Central memory CD8-positive, alpha-beta T cell (primary cell): ENCODE measurements at regions not wholly inside any gene's neighbourhood (a gene's known extent, or its start where the extent isn't known, plus 50 kb on each side); places are given as distances from the start of the nearest gene placed in this dataset.
"Not testable (repeated sequence)": the region's sequence is repeated elsewhere in the genome, so short reads cannot be mapped to it uniquely, and the experiment has no call there.

ENCODE experiments used
- ATAC-seq: fragments of 150-1000 bp; cut with Tn5 transposase; replicated peaks from 2 replicates; pipeline ENCODE4 v1.10.0; 2022; ENCODE audit warnings: mild to moderate bottlenecking, moderate FRiP score, moderate number of reproducible peaks; ENCODE audit not compliant: poor library complexity, severe bottlenecking; ENCODE audit errors: extremely low read depth
- DNase-seq, 2 donors: peaks; one replicate each; pipeline ENCODE4 v3.0.0; 2021; ENCODE audit warnings: low spot score in 2 of 2
- H3K27ac Mint-ChIP-seq: one replicate; pipeline ENCODE4 v1.8.0; 2022; ENCODE audit warnings: low read depth, mild to moderate bottlenecking, moderate library complexity, mixed read lengths
- H3K27me3 Mint-ChIP-seq: one replicate; pipeline ENCODE4 v1.8.0; 2022; ENCODE audit warnings: mixed read lengths
- H3K36me3 Mint-ChIP-seq: one replicate; pipeline ENCODE4 v1.8.0; 2022; ENCODE audit warnings: mild to moderate bottlenecking, moderate library complexity, mixed read lengths; ENCODE audit not compliant: insufficient read depth
- H3K4me1 Mint-ChIP-seq: one replicate; pipeline ENCODE4 v1.8.0; 2022; ENCODE audit warnings: mixed read lengths
- H3K4me3 Mint-ChIP-seq: one replicate; pipeline ENCODE4 v1.8.0; 2022; ENCODE audit warnings: mild to moderate bottlenecking, moderate library complexity, mixed read lengths
- H3K9me3 Mint-ChIP-seq: one replicate; pipeline ENCODE4 v1.8.0; 2022; ENCODE audit warnings: mixed read lengths

GRCh38 chr20:48493966-48494365 lies 333.8 kb downstream of the PREX1 start:
- ATAC-seq = no peak
- Mint-ChIP-seq H3K27me3 (peaks cover 19% of the 10 kb centered on the region), H3K4me1 (no peaks in the 10 kb centered on the region)

GRCh38 chr20:48493331-48493730 lies 334.5 kb downstream of the PREX1 start:
- not testable (repeated sequence) for H3K9me3 Mint-ChIP-seq, H3K36me3 Mint-ChIP-seq, DNase-seq, H3K27ac Mint-ChIP-seq, H3K4me1 Mint-ChIP-seq, ATAC-seq, H3K4me3 Mint-ChIP-seq
- peaks cover 26% of the 10 kb centered on the region for H3K27me3 Mint-ChIP-seq

More at GRCh38 chr20:48493966-48494365, 333.8 kb downstream of the PREX1 start:
- H3K4me3 Mint-ChIP-seq = no peak overlapping the region
- H3K36me3 Mint-ChIP-seq = no peaks in the 10 kb centered on the region
- H3K27ac Mint-ChIP-seq = no peak overlapping the region
- DNase-seq = no peak
- no peaks in the 10 kb centered on the region for H3K9me3 Mint-ChIP-seq

- peaks cover 32% of the 10 kb centered on the region for H3K27me3 Mint-ChIP-seq
- DNase-seq = no peak
These were observed 335.1 kb downstream of the PREX1 start for GRCh38 chr20:48492715-48493070.

GRCh38 chr20:48492015-48492714 lies 335.6 kb downstream of the PREX1 start:
- Mint-ChIP-seq H3K9me3 (no peaks in the 10 kb centered on the region), H3K27me3 (peaks cover 37% of the 10 kb centered on the region), H3K4me3 (no peak overlapping the region), H3K36me3 (no peaks in the 10 kb centered on the region), H3K27ac (no peak overlapping the region), H3K4me1 (no peaks in the 10 kb centered on the region)
- ATAC-seq (no peak), DNase-seq (no peak)

More at GRCh38 chr20:48492715-48493070, 335.1 kb downstream of the PREX1 start:
- no peaks in the 10 kb centered on the region for H3K9me3 Mint-ChIP-seq
- H3K4me1 Mint-ChIP-seq = no peaks in the 10 kb centered on the region
- ATAC-seq = no peak
- no peaks in the 10 kb centered on the region for H3K36me3 Mint-ChIP-seq
- no peak overlapping the region for H3K4me3 Mint-ChIP-seq
- no peak overlapping the region for H3K27ac Mint-ChIP-seq

- Mint-ChIP-seq H3K27me3 (peaks cover 47% of the 10 kb centered on the region), H3K9me3 (no peaks in the 10 kb centered on the region), H3K4me1 (no peaks in the 10 kb centered on the region), H3K27ac (no peak overlapping the region), H3K36me3 (no peaks in the 10 kb centered on the region), H3K4me3 (no peak overlapping the region)
- no peak for DNase-seq
- no peak for ATAC-seq
These were observed 336.6 kb downstream of the PREX1 start for GRCh38 chr20:48490961-48491831.

- H3K9me3 Mint-ChIP-seq, H3K4me3 Mint-ChIP-seq, H3K27ac Mint-ChIP-seq, H3K36me3 Mint-ChIP-seq, DNase-seq, ATAC-seq, H3K4me1 Mint-ChIP-seq: not testable (repeated sequence)
- peaks cover 56% of the 10 kb centered on the region for H3K27me3 Mint-ChIP-seq
These were observed 337.5 kb downstream of the PREX1 start for GRCh38 chr20:48490341-48490740.

- no peaks in the 10 kb centered on the region for H3K4me1 Mint-ChIP-seq
- no peaks in the 10 kb centered on the region for H3K36me3 Mint-ChIP-seq
- ATAC-seq (no peak), DNase-seq (no peak)
- H3K9me3 Mint-ChIP-seq = no peaks in the 10 kb centered on the region
- peaks cover 62% of the 10 kb centered on the region for H3K27me3 Mint-ChIP-seq
- no peak overlapping the region for H3K27ac Mint-ChIP-seq
- H3K4me3 Mint-ChIP-seq = no peak overlapping the region
These were observed 338.1 kb downstream of the PREX1 start for GRCh38 chr20:48489656-48490055.

GRCh38 chr20:48489046-48489463 lies 338.7 kb downstream of the PREX1 start:
- Mint-ChIP-seq H3K36me3 (no peaks in the 10 kb centered on the region), H3K27ac (no peak overlapping the region), H3K4me3 (no peak overlapping the region), H3K4me1 (no peaks in the 10 kb centered on the region), H3K27me3 (peaks cover 66% of the 10 kb centered on the region), H3K9me3 (no peaks in the 10 kb centered on the region)
- DNase-seq (no peak), ATAC-seq (no peak)

- not testable (repeated sequence) for ATAC-seq, H3K9me3 Mint-ChIP-seq, H3K4me1 Mint-ChIP-seq, H3K4me3 Mint-ChIP-seq, H3K36me3 Mint-ChIP-seq, DNase-seq, H3K27ac Mint-ChIP-seq
- peaks cover 66% of the 10 kb centered on the region for H3K27me3 Mint-ChIP-seq
These were observed 339.3 kb downstream of the PREX1 start for GRCh38 chr20:48488334-48489034.

GRCh38 chr20:48486065-48486464 lies 341.7 kb downstream of the PREX1 start:
- no peak overlapping the region for H3K4me3 Mint-ChIP-seq
- ATAC-seq (no peak), DNase-seq (no peak)
- no peaks in the 10 kb centered on the region for H3K4me1 Mint-ChIP-seq
- H3K36me3 Mint-ChIP-seq = no peaks in the 10 kb centered on the region
- no peaks in the 10 kb centered on the region for H3K9me3 Mint-ChIP-seq
- H3K27ac Mint-ChIP-seq = no peak overlapping the region
- peaks cover 79% of the 10 kb centered on the region for H3K27me3 Mint-ChIP-seq

GRCh38 chr20:48485153-48485552 lies 342.6 kb downstream of the PREX1 start:
- DNase-seq, ATAC-seq, H3K9me3 Mint-ChIP-seq, H3K36me3 Mint-ChIP-seq, H3K4me1 Mint-ChIP-seq, H3K4me3 Mint-ChIP-seq, H3K27ac Mint-ChIP-seq: not testable (repeated sequence)
- peaks cover 88% of the 10 kb centered on the region for H3K27me3 Mint-ChIP-seq

- Mint-ChIP-seq H3K36me3 (no peaks in the 10 kb centered on the region), H3K27me3 (peaks cover 88% of the 10 kb centered on the region), H3K9me3 (no peaks in the 10 kb centered on the region), H3K27ac (no peak overlapping the region), H3K4me3 (no peak overlapping the region), H3K4me1 (no peaks in the 10 kb centered on the region)
- DNase-seq = no peak
- no peak for ATAC-seq
These were observed 344.3 kb downstream of the PREX1 start for GRCh38 chr20:48483334-48484066.
